ENCODE measurements at regions not wholly inside any gene's neighbourhood (a gene's known extent, or its start where the extent isn't known, plus 50 kb on each side); places are given as distances from the start of the nearest gene placed in this dataset.

DNA sequence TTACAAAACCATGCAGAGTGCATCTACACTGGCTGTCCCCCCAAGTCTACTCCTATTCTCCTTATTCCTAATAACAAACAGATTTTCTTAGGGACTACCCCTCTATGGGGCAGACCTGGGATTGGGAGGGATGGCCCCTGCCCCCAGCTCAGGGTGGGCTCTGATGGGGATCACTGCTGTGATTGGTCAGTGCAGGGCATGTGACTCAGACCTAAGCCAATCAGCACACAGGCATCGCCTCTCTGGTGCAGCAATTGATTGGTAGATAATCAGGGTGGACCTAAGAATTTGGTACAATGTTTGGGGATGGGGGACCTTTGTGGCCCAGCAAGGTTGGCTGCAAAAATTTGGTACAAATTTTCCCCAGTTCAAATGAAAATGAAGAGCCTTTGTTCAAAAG is 57.2 kb upstream of the SHANK2 start:
- DNase-seq (no peak), ATAC-seq (no peak)

DNA sequence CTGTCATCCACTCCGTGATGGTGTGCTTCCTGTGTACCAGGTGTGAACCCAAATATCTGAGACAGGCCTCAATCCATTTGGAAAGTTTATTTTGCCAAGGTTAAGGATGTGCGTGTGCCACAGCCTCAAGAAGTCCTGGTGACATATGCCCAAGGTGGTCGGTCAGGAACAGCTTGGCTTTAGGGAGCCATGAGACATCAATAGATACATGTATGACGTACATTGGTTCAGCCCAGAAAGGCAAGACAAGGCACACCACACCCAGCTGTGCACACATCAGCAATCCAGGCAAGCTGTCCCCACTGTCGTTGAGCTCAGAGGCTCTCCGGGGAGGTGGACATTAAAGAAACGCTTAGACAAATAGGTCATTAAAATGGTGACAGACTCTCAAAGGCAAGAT is 56.8 kb upstream of the SHANK2 start:
- DNase-seq = no peak
- no peak for ATAC-seq

DNA sequence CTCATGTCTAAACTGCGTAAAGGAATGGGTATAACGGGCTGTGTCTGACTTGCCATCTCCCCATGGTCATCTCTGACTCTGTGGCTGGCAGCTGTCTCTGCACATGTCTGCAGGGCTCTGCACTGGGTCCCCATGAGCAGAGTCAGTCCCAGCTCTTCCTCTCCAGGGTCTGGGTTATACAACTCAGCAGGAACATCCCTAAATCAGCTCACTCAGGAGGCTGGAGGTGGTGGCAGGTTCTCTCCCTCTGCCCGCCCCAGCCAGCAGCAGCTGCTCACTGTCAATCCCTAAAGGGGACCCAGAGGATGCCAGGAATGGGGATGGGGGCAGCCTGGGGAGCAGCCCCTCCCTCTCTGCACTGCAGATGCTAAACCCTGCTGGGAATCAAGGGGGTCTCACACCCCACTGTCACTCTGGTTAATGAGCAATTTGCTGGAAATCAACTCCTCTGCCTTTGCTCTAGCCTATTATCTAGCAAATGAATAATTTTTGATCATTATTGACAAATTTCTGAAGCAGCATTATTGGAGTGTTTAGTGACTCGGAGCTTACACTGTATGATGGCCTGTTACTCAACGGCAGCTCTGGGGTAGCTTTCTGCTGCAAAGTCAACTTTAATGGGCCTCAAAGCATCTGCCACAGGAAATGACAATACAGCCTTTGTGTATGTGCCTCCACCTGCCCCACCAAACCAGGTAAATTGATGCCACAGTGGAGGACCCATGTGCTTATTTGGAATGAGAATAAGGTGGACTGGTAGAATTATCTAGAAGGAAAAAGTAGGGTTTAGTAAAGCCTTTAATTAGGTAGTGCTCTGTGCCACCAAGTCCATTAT is 55.7 kb upstream of the SHANK2 start:
- DNase-seq (no peak), ATAC-seq (no peak)

DNA sequence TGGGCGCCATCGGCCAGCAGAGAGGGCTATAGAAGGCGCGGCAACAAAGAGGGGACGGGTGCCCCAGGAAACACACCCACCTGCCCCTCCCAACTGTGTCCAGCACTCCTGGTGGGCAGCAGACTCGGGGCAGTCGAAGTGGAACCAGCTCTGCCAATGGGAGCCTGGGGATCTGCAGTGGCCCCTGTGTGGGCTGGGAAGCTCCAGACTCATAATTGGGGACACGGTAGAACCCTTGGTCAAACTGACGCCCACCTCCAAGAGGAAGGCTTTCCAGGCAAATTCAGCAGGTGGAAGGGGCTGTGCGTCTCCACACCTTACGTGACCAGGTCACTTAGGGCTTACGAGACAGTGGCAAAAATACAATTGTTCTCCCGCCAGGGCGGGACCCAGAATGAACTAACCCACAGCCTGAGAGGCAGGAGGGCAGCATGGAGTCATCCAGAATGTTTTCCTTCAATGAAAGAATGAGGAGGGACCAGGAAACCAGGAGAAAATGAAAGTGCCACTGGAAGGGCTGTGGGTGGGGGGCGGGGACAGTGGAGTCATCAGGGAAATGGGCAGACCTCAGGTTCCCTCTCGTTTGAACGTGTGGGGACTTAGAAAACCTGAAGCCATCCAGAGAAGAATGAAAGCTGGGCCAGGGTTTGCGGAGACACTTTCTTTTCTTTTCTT is 53.2 kb upstream of the SHANK2 start:
- ATAC-seq (no peak), DNase-seq (no peak)

DNA sequence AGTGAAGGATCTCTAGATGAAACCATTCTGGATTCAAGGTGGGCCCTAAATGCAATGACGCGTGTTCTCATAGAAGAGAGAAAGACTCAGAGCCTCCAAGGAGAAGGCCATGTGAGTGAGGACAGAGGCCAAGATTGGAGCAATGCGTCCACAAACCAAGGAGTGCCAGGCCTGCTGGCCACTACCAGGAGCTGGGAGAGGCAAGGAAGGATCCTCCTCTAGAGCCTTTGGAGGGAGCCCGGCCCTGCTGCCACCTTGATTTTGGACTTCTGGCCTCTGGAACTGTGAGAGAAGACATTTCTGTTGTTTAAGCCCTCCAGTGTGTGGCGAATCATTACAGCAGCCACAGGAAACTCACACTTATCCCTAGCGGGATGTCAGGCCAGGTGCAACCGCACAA is 52.7 kb upstream of the SHANK2 start:
- ATAC-seq (no peak), DNase-seq (no peak)

DNA sequence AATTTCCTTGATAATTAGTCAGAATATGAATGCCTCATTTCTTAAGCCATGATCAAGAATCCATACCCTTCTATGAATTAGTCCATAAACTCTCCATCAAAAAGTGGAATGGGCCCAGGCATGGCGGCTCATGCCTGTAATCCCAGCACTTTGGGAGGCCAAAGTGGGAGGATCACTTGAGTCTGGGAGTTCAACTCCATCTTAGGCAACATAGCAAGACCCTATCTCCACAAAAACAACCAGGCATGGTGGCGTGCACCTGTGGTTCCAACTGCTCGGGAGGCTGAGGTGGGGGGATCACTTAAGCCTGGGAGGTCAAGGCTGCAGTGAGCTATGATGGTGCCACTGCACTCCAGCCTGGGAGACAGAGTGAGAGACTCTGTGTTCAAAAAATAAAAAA is 52.1 kb upstream of the SHANK2 start:
- DNase-seq (no peak), ATAC-seq (no peak)

DNA sequence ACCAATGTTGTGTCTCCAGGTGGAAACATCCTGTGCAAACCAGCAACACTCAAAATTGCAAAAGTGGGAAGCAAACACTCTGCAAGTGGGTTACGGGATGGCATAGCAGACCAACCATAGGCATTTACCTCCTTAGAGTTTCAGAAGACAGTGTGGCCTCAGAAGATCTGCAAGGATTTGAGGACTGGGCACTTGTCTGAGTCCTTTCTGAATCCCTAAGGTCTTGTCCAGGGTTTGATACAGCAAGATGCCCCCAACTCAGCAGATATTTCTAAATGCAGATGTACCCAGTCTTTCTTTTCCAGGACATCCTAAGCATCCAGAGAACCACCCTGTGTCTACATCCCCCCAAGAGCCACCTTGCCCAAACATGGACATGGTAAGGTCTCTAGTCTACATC is 51.7 kb upstream of the SHANK2 start:
- DNase-seq (no peak), ATAC-seq (no peak)

DNA sequence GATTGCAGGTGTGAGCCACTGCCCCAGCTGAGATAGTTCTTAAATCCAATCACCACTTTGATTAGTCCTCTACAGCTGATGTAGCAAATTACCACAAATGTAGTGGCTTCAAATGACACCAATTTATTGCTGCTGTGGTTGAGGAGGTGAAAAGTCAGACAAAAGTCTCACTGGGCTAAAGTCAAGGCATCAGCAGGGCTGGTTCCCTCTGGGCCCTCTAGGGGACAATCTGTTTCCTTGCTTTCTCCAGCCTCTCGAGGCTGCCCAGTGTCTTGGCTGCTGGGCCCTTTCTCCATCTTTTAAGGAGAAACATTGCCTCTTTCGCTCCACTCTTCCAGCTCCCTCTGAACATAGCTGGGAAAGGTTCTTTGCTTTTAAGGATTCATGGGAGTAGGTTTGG is 50.5 kb upstream of the SHANK2 start:
- DNase-seq (no peak), ATAC-seq (no peak)

DNA sequence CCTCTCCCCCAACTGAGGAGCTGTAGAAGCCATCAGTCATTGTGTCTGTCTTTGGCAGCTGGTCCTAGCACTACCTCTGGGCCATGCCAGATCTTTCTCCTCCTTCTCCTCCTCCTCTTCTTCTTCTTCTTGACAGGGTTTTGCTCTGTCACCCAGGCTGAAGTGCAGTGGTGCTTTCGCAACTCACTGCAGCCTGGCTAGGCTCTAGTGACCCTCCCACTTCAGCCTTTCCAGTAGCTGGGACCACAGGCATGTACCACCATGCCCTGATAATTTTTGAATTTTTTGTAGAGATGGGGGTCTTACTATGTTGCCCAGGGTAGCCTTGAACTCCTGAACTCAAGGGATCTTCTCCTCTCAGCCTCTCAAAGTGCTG is 50.1 kb upstream of the SHANK2 start:
- DNase-seq = no peak
- no peak for ATAC-seq
